GM23338 (cell line): ENCODE measurements at regions not wholly inside any gene's neighbourhood (a gene's known extent, or its start where the extent isn't known, plus 50 kb on each side); places are given as distances from the start of the nearest gene placed in this dataset.

ENCODE experiments used
- ATAC-seq: fragments of 200-7000 bp; cut with Tn5 transposase; 3 replicates; pipeline ENCODE4 v1.9.1; 2020
- DNase-seq: peaks from one replicate; pipeline ENCODE4 v3.0.0-alpha.2; 2015; ENCODE audit warnings: low spot score
- H2AFZ ChIP-seq: fragments of 200-600 bp; sonication (generic); 2 replicates; pipeline ENCODE4 v1.8.0; 2016; ENCODE audit warnings: antibody characterized with exemption, mild to moderate bottlenecking, moderate library complexity
- H3F3A ChIP-seq: fragments of 200-600 bp; sonication (generic); replicated peaks from 2 replicates; pipeline ENCODE4 v1.8.0; 2017; ENCODE audit warnings: antibody characterized with exemption, mixed run types, low read depth
- H3K27ac ChIP-seq: fragments of 200-600 bp; sonication (generic); 2 replicates; pipeline ENCODE4 v1.6.1; 2016; ENCODE audit warnings: low read depth
- H3K27me3 ChIP-seq: fragments of 200-600 bp; sonication (generic); 2 replicates; pipeline ENCODE4 v1.8.0; 2016; ENCODE audit warnings: mild to moderate bottlenecking, mixed run types, moderate library complexity; ENCODE audit not compliant: insufficient read depth
- H3K36me3 ChIP-seq: fragments of 200-600 bp; sonication (generic); 2 replicates; pipeline ENCODE4 v1.8.0; 2016; ENCODE audit warnings: mild to moderate bottlenecking; ENCODE audit not compliant: insufficient read depth
- H3K4me1 ChIP-seq: fragments of 200-600 bp; sonication (generic); 2 replicates; pipeline ENCODE4 v1.8.0; 2016; ENCODE audit warnings: mild to moderate bottlenecking, moderate library complexity; ENCODE audit not compliant: insufficient read depth
- H3K4me2 ChIP-seq: fragments of 200-600 bp; sonication (generic); 2 replicates; pipeline ENCODE4 v1.7.1; 2017; ENCODE audit warnings: mixed run types
- H3K4me3 ChIP-seq: fragments of 200-600 bp; sonication (generic); 2 replicates; pipeline ENCODE4 v1.6.1; 2016; ENCODE audit warnings: mixed run types
- H3K79me2 ChIP-seq: fragments of 200-600 bp; sonication (generic); replicated peaks from 2 replicates; pipeline ENCODE4 v1.8.0; 2017; ENCODE audit warnings: mild to moderate bottlenecking; ENCODE audit not compliant: insufficient read depth
- H3K9me2 ChIP-seq: fragments of 200-600 bp; sonication (generic); 2 replicates; pipeline ENCODE4 v1.8.0; 2017; ENCODE audit not compliant: insufficient read depth
- H4K20me1 ChIP-seq: fragments of 200-600 bp; sonication (generic); replicated peaks from 2 replicates; pipeline ENCODE4 v1.8.0; 2017; ENCODE audit warnings: mild to moderate bottlenecking; ENCODE audit not compliant: insufficient read depth
- H3K27ac Mint-ChIP-seq: 2 replicates; pipeline ENCODE4 v1.8.0; 2020; ENCODE audit warnings: inconsistent platforms, mild to moderate bottlenecking, moderate library complexity, mixed read lengths
- H3K27me3 Mint-ChIP-seq: 3 replicates; pipeline ENCODE4 v1.8.0; 2022; ENCODE audit warnings: low read depth, mild to moderate bottlenecking, moderate library complexity, mixed read lengths, inconsistent platforms; ENCODE audit not compliant: insufficient read depth, poor library complexity
- H3K36me3 Mint-ChIP-seq: 3 replicates; pipeline ENCODE4 v1.8.0; 2021; ENCODE audit warnings: low read depth, mild to moderate bottlenecking, inconsistent platforms, moderate library complexity, mixed read lengths
- H3K4me1 Mint-ChIP-seq: 3 replicates; pipeline ENCODE4 v1.8.0; 2020; ENCODE audit warnings: mild to moderate bottlenecking, inconsistent platforms, mixed read lengths
- H3K4me3 Mint-ChIP-seq: 3 replicates; pipeline ENCODE4 v1.8.0; 2021; ENCODE audit warnings: moderate library complexity, mild to moderate bottlenecking, inconsistent platforms, mixed read lengths
- H3K9me3 Mint-ChIP-seq: 3 replicates; pipeline ENCODE4 v1.8.0; 2020; ENCODE audit warnings: moderate library complexity, mild to moderate bottlenecking, inconsistent platforms, mixed read lengths
- CREB1 ChIP-seq: fragments of 250-450 bp; sonication (Bioruptor Pico); IDR thresholded peaks from 2 replicates; pipeline ENCODE4 v1.5.0; 2020; ENCODE audit warnings: low read depth, mild to moderate bottlenecking, moderate library complexity
- ETS1 ChIP-seq: IDR thresholded peaks from 2 replicates; pipeline ENCODE4 v1.6.1; 2016; ENCODE audit warnings: antibody characterized with exemption
- EZH2 ChIP-seq: fragments of 200-600 bp; sonication (generic); IDR thresholded peaks from one replicate; pipeline ENCODE4 v1.8.0; 2017; ENCODE audit warnings: antibody characterized with exemption, mild to moderate bottlenecking, low read depth; ENCODE audit not compliant: unreplicated experiment
- EZH2phosphoT487 ChIP-seq: fragments of 200-600 bp; sonication (generic); IDR thresholded peaks from one replicate; pipeline ENCODE4 v1.8.1; 2018; ENCODE audit warnings: antibody characterized with exemption; ENCODE audit not compliant: unreplicated experiment
- JUNB ChIP-seq: IDR thresholded peaks from one replicate; pipeline ENCODE4 v1.6.1; 2016; ENCODE audit warnings: antibody characterized with exemption; ENCODE audit not compliant: unreplicated experiment
- NANOG ChIP-seq: IDR thresholded peaks from 2 replicates; pipeline ENCODE4 v1.6.1; 2016; ENCODE audit warnings: antibody characterized with exemption, borderline replicate concordance
- POLR2AphosphoS5 ChIP-seq: IDR thresholded peaks from 2 replicates; pipeline ENCODE4 v1.6.1; 2016; ENCODE audit warnings: antibody characterized with exemption, low read depth
- REST ChIP-seq: IDR thresholded peaks from one replicate; pipeline ENCODE4 v1.6.1; 2018; ENCODE audit warnings: antibody characterized with exemption; ENCODE audit not compliant: unreplicated experiment
- STAT1 ChIP-seq: IDR thresholded peaks from one replicate; pipeline ENCODE4 v1.6.1; 2016; ENCODE audit warnings: antibody characterized with exemption; ENCODE audit not compliant: unreplicated experiment
- TF ChIP-seq, protein P1 (sequence below): fragments of 250-450 bp; sonication (Bioruptor Pico); IDR thresholded peaks from 2 replicates; pipeline ENCODE4 v1.5.0; 2020; ENCODE audit warnings: mild to moderate bottlenecking, moderate library complexity

DNA sequence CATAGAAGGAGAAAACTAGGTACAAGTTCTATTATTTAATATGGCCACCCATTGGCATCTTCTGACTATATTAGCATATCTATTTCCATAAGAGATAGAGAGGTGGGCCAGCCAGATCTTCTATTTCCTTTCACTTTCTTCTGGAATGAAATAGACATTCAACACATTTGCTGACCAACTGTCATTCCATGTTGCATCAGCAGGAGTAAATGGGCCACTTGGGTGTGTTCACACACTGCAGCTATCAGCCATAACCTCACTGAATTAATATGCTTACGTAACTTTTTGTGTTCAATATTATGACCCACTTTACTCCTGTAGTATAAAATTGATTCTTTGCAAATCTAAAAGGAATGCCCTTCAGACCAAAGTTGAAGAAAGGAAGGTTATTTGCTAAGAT is 106.2 kb upstream of the LGR5 start:
- Histone ChIP-seq H4K20me1 (no peaks in the 10 kb centered on the region), H2AFZ (no peak overlapping the region), H3K79me2 (no peaks in the 10 kb centered on the region), H3K4me1 (no peaks in the 10 kb centered on the region), H3K4me2 (no peak overlapping the region), H3F3A (no peaks in the 10 kb centered on the region), H3K27ac (no peak overlapping the region), H3K36me3 (no peaks in the 10 kb centered on the region), H3K9me2 (no peaks in the 10 kb centered on the region; the same call in 1 of the 2 replicates), H3K27me3 (no peaks in the 10 kb centered on the region), H3K4me3 (no peak overlapping the region)
- no peak overlapping the region for H3K27ac Mint-ChIP-seq
- DNase-seq, result no peak
- no peaks in the 10 kb centered on the region for H3K27me3 Mint-ChIP-seq
- H3K36me3 Mint-ChIP-seq, result no peaks in the 10 kb centered on the region; the same call in 2 of the 3 replicates
- no peaks in the 10 kb centered on the region for H3K9me3 Mint-ChIP-seq
- no peak for ATAC-seq
- no peak for TF ChIP-seq ETS1
- no peak for TF ChIP-seq REST
- no peak for TF ChIP-seq EZH2phosphoT487
- no peak for TF ChIP-seq CREB1 (CRISPR knock-in tag)
- no peak overlapping the region for H3K4me3 Mint-ChIP-seq
- no peaks in the 10 kb centered on the region for H3K4me1 Mint-ChIP-seq

DNA sequence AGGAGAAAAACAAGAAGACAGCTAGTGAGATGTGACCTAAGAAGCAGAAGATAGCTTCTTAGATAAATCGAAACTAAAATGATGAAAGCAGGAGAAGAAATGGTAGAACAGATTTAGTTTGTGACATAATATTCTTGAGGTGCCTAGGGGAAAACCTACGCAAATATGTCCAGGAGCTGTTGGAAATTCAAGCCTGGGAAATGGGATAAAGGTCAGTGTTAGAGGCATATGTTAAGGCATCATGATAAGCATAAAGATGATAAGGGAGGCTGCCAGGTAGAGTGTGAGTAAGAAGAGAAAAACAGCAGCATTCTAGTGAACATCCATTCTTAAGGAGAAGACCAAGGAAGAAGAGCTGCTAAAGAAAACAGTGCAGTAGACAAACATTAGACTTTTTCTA is 109.6 kb upstream of the LGR5 start:
- ATAC-seq, result no peak
- H3F3A ChIP-seq, result no peaks in the 10 kb centered on the region
- TF ChIP-seq, protein P1, sequence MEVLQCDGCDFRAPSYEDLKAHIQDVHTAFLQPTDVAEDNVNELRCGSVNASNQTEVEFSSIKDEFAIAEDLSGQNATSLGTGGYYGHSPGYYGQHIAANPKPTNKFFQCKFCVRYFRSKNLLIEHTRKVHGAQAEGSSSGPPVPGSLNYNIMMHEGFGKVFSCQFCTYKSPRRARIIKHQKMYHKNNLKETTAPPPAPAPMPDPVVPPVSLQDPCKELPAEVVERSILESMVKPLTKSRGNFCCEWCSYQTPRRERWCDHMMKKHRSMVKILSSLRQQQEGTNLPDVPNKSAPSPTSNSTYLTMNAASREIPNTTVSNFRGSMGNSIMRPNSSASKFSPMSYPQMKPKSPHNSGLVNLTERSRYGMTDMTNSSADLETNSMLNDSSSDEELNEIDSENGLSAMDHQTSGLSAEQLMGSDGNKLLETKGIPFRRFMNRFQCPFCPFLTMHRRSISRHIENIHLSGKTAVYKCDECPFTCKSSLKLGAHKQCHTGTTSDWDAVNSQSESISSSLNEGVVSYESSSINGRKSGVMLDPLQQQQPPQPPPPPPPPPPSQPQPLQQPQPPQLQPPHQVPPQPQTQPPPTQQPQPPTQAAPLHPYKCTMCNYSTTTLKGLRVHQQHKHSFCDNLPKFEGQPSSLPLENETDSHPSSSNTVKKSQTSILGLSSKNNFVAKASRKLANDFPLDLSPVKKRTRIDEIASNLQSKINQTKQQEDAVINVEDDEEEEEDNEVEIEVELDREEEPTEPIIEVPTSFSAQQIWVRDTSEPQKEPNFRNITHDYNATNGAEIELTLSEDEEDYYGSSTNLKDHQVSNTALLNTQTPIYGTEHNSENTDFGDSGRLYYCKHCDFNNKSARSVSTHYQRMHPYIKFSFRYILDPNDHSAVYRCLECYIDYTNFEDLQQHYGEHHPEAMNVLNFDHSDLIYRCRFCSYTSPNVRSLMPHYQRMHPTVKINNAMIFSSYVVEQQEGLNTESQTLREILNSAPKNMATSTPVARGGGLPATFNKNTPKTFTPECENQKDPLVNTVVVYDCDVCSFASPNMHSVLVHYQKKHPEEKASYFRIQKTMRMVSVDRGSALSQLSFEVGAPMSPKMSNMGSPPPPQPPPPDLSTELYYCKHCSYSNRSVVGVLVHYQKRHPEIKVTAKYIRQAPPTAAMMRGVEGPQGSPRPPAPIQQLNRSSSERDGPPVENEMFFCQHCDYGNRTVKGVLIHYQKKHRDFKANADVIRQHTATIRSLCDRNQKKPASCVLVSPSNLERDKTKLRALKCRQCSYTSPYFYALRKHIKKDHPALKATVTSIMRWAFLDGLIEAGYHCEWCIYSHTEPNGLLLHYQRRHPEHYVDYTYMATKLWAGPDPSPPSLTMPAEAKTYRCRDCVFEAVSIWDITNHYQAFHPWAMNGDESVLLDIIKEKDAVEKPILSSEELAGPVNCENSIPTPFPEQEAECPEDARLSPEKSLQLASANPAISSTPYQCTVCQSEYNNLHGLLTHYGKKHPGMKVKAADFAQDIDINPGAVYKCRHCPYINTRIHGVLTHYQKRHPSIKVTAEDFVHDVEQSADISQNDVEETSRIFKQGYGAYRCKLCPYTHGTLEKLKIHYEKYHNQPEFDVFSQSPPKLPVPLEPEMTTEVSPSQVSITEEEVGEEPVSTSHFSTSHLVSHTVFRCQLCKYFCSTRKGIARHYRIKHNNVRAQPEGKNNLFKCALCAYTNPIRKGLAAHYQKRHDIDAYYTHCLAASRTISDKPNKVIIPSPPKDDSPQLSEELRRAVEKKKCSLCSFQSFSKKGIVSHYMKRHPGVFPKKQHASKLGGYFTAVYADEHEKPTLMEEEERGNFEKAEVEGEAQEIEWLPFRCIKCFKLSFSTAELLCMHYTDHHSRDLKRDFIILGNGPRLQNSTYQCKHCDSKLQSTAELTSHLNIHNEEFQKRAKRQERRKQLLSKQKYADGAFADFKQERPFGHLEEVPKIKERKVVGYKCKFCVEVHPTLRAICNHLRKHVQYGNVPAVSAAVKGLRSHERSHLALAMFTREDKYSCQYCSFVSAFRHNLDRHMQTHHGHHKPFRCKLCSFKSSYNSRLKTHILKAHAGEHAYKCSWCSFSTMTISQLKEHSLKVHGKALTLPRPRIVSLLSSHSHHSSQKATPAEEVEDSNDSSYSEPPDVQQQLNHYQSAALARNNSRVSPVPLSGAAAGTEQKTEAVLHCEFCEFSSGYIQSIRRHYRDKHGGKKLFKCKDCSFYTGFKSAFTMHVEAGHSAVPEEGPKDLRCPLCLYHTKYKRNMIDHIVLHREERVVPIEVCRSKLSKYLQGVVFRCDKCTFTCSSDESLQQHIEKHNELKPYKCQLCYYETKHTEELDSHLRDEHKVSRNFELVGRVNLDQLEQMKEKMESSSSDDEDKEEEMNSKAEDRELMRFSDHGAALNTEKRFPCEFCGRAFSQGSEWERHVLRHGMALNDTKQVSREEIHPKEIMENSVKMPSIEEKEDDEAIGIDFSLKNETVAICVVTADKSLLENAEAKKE (CRISPR knock-in tag), result no peak
- TF ChIP-seq ETS1 (no peak), JUNB (no peak), STAT1 (no peak), EZH2 (no peak), NANOG (no peak), POLR2AphosphoS5 (no peak)

More for the DNA sequence above, 109.6 kb upstream of the LGR5 start:
- Mint-ChIP-seq H3K4me3 (no peak overlapping the region), H3K4me1 (no peaks in the 10 kb centered on the region), H3K36me3 (no peaks in the 10 kb centered on the region; the same call in 2 of the 3 replicates), H3K27me3 (no peaks in the 10 kb centered on the region), H3K9me3 (no peaks in the 10 kb centered on the region), H3K27ac (no peak overlapping the region)
- no peaks in the 10 kb centered on the region for H3K36me3 ChIP-seq
- no peak overlapping the region for H3K4me3 ChIP-seq
- DNase-seq, result no peak
- no peak overlapping the region for H3K4me2 ChIP-seq
- no peak overlapping the region for H3K27ac ChIP-seq
- H4K20me1 ChIP-seq, result no peaks in the 10 kb centered on the region
- no peaks in the 10 kb centered on the region for H3K27me3 ChIP-seq
- H3K4me1 ChIP-seq, result no peaks in the 10 kb centered on the region
- no peaks in the 10 kb centered on the region for H3K79me2 ChIP-seq
- H3K9me2 ChIP-seq, result no peaks in the 10 kb centered on the region; the same call in 1 of the 2 replicates
- no peak overlapping the region for H2AFZ ChIP-seq
